ENCODE measurements at regions not wholly inside any gene's neighbourhood (a gene's known extent, or its start where the extent isn't known, plus 50 kb on each side); places are given as distances from the start of the nearest gene placed in this dataset.
"Not testable (repeated sequence)": the region's sequence is repeated elsewhere in the genome, so short reads cannot be mapped to it uniquely, and the experiment has no call there.

DNA sequence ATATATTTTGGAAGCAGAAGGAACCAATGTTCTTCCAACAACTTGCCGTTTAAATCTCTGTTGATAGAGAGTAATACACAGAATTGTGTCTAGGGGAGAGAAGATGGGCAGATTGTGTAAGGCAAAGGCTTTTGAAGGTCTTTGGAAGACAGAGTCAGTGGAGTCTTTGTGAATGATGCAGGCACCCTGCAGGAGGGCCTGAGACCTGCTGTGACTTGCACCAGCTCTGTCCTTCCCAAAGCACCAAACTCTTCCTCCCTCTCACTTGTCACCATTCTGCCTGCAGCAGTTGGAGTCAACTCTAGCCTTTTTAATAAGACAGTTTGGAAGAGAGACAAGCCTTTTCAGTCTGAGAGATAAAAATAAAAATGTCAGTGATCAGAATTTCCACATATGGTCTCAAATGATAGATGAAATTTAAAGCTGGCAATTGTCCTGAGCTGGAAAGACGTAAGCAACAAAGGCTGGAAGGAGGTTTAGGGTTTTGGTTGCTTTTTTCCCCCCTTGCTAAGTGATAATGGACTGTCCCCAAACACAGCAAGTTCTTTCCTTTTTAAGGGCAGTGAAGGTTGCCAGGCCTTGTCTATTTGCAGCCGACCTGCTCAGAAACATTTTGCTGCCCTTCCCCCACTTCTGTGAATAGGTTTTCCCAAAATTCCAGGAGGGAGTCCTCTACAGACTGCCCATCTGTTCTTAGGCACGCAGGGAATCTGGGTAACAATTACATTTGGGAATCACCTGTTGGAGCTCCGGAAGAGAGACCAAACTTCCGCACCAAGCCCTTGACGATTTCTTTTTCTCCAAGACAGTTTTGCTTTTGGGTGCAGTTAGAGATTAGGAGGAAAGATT lies 103.0 kb upstream of the NTF3 start:
- Histone ChIP-seq H3K27me3 (ENCODE audit: control insufficient read depth, insufficient read depth, low read length) (no peaks in the 10 kb centered on the region), H3K4me1 (ENCODE audit: control insufficient read depth, insufficient read depth, low read length) (no peaks in the 10 kb centered on the region), H3K4me3 (ENCODE audit: low read length) (no peak overlapping the region), H3K36me3 (ENCODE audit: control insufficient read depth, insufficient read depth, low read length) (no peaks in the 10 kb centered on the region), H3K27ac (ENCODE audit: low read depth, low read length) (no peak overlapping the region), H3K9ac (ENCODE audit: low read length) (no peak overlapping the region)

DNA sequence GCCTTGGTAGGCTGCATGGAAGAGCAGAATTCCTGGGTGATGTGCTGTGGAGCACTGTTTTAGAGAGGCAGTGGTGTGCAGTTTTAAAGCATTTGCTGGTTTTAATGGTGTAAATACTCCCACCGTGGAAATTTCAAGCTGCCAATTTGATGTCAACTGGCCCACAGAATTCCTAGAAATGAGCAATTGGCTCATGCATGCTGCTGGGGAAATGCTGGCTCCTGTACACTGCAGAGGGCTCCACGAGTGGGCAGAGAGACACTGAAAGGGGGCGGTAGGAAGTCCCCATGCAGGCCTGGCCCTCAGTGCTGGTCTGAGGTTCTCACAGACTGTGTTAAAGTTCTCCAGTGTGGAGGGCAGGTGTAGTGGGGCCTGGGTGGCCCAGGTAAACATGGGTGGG lies 99.4 kb upstream of the NTF3 start:
- no peaks in the 10 kb centered on the region for H3K27me3 ChIP-seq (ENCODE audit: control insufficient read depth, insufficient read depth, low read length)
- H3K4me1 ChIP-seq (ENCODE audit: control insufficient read depth, insufficient read depth, low read length), result no peaks in the 10 kb centered on the region
- H3K9ac ChIP-seq (ENCODE audit: low read length), result no peak overlapping the region
- H3K36me3 ChIP-seq (ENCODE audit: control insufficient read depth, insufficient read depth, low read length), result no peaks in the 10 kb centered on the region
- H3K4me3 ChIP-seq (ENCODE audit: low read length), result no peak overlapping the region
- H3K27ac ChIP-seq (ENCODE audit: low read depth, low read length), result no peak overlapping the region

DNA sequence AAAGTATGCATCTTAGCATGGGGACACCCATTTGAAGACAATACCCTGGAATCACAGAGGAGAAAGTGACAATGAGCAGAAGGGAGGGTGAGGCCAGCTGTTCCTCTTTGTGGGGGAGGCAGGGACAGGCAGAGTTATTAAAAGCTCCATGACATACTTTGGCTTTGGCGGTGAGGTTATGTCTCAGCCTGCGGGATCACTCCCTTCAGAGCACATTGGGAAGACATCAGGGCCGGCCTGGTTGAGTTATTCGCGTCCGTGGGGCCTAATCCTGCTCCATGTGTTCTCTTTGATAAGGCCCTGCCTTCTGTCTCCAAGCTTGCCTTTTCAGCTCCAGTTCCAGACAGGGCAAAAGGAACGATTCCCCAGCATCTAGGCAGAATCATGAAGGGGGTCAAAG lies 98.8 kb upstream of the NTF3 start:
- H3K36me3 ChIP-seq (ENCODE audit: control insufficient read depth, insufficient read depth, low read length), result no peaks in the 10 kb centered on the region
- H3K27ac ChIP-seq (ENCODE audit: low read depth, low read length), result no peak overlapping the region
- H3K9ac ChIP-seq (ENCODE audit: low read length), result no peak overlapping the region
- no peaks in the 10 kb centered on the region for H3K27me3 ChIP-seq (ENCODE audit: control insufficient read depth, insufficient read depth, low read length)
- no peak overlapping the region for H3K4me3 ChIP-seq (ENCODE audit: low read length)
- no peaks in the 10 kb centered on the region for H3K4me1 ChIP-seq (ENCODE audit: control insufficient read depth, insufficient read depth, low read length)

DNA sequence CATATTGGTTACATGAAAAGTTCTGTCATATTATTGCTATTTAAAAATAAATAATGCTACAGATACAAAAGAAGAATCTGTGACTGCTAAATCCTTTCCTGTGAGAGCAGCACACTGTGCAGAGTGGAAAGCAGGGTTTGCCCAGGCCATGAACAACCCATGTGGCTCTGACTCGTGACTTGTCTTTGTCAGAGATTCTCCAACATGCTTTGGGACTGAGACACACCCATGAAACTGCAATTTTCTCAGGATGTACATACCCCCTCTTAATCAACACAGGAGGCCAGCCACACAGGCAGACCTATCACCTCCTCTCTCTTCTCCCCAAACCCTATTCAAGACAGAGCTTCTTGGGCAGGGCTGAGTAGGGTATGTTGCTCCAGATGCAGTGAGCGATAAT lies 96.8 kb upstream of the NTF3 start:
- Histone ChIP-seq H3K27ac (ENCODE audit: low read depth, low read length) (no peak overlapping the region), H3K36me3 (ENCODE audit: control insufficient read depth, insufficient read depth, low read length) (no peaks in the 10 kb centered on the region)

DNA sequence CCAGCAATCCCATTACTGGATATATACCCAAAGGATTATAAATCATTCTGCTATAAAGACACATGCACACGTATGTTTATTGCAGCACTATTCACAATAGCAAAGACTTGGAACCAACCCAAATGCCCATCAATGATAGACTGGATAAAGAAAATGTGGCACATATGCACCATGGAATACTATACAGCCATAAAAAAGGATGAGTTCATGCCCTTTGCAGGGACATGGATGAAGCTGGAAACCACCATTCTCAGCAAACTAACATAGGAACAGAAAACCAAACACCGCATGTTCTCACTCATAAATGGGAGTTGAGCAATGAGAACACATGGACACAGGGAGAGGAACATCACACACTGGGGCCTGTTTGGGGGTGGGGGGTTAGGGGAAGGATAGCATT lies 90.8 kb upstream of the NTF3 start:
- not testable (repeated sequence) for H3K4me1 ChIP-seq (ENCODE audit: control insufficient read depth, insufficient read depth, low read length); H3K27me3 ChIP-seq (ENCODE audit: control insufficient read depth, insufficient read depth, low read length); H3K27ac ChIP-seq (ENCODE audit: low read depth, low read length); H3K36me3 ChIP-seq (ENCODE audit: control insufficient read depth, insufficient read depth, low read length); H3K9ac ChIP-seq (ENCODE audit: low read length); H3K4me3 ChIP-seq (ENCODE audit: low read length)

More for the DNA sequence above, 96.8 kb upstream of the NTF3 start:
- Histone ChIP-seq H3K9ac (ENCODE audit: low read length) (no peak overlapping the region), H3K27me3 (ENCODE audit: control insufficient read depth, insufficient read depth, low read length) (no peaks in the 10 kb centered on the region), H3K4me3 (ENCODE audit: low read length) (no peak overlapping the region), H3K4me1 (ENCODE audit: control insufficient read depth, insufficient read depth, low read length) (no peaks in the 10 kb centered on the region)

DNA sequence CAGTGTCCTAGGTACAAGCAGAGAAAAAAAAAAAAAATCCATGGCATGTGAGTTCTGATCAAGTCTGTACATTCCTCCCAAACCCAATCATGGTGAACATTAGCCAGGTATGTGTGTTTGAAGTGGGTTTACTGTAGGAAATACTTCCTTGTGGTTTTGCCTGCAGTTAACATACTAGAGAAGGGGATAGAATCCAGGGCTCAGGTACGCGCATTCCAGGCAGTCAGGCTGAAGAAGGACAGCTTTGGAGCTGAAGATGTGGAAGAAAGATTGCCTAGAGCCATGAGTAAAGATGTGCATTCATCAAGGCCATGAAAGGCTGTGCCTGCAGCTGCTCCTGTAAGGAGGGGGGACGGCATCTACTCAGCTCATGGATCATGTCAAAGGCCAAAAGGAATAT lies 88.2 kb upstream of the NTF3 start:
- Histone ChIP-seq H3K27me3 (ENCODE audit: control insufficient read depth, insufficient read depth, low read length) (no peaks in the 10 kb centered on the region), H3K4me1 (ENCODE audit: control insufficient read depth, insufficient read depth, low read length) (no peaks in the 10 kb centered on the region), H3K9ac (ENCODE audit: low read length) (no peak overlapping the region), H3K4me3 (ENCODE audit: low read length) (no peak overlapping the region), H3K27ac (ENCODE audit: low read depth, low read length) (no peak overlapping the region), H3K36me3 (ENCODE audit: control insufficient read depth, insufficient read depth, low read length) (no peaks in the 10 kb centered on the region)

DNA sequence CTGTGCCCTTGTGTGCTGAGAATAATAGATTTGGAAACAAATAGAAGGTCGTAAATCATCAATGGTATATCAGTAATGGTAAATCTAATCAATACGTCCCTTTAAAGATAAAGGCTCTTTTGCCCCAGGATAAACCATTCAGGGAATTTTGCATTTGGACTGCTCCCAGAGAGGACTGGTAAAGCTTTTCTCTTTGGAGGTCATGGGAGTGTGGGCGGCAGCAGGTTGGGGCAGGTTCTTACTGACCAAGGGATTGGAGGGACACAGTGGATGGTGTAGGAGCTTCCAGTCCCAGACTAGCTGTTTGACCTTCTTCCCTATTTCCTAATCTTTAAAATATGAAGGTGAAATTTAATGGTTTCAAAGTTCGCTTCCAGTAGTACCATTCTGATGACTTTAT lies 87.8 kb upstream of the NTF3 start:
- Histone ChIP-seq H3K27me3 (ENCODE audit: control insufficient read depth, insufficient read depth, low read length) (no peaks in the 10 kb centered on the region), H3K36me3 (ENCODE audit: control insufficient read depth, insufficient read depth, low read length) (no peaks in the 10 kb centered on the region), H3K4me1 (ENCODE audit: control insufficient read depth, insufficient read depth, low read length) (no peaks in the 10 kb centered on the region), H3K4me3 (ENCODE audit: low read length) (no peak overlapping the region), H3K27ac (ENCODE audit: low read depth, low read length) (no peak overlapping the region), H3K9ac (ENCODE audit: low read length) (no peak overlapping the region)

DNA sequence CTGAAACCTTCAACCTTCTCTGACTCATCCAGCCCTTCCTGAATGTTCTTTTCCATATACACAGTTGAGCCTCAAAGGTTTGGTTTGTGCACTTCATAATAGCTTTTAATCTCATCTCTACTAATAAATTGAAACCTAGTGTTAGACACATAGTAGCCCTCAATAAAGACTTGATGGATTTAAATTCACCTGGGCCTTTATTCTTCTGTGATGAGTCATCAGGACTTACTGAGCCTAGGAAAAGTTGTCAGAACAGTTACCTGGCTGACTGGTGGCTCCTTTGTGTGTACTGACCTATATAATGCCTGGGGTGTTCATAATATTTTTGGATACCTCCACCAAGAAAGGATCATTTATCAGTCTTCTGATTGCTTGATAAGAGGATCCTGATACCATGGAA lies 86.4 kb upstream of the NTF3 start:
- no peaks in the 10 kb centered on the region for H3K36me3 ChIP-seq (ENCODE audit: control insufficient read depth, insufficient read depth, low read length)

DNA sequence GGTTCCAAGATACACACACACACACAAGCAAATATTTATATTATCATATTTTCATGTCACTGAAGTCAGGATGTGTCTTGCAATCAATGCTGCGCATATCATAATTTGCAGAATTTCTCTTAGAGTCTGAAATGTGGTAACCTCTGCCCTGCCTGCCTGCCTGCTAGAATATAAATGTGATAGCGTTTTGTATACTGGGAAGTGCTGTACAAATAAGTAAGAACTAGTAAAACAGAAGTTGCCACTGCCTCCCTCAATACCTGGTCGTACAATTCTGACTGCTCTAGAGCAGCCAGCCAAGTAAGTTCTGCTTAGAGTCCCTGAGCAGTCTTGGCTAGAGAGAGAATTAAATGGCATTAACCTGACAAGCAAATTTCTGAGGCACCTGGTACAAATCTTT lies 83.9 kb upstream of the NTF3 start:
- H3K27ac ChIP-seq (ENCODE audit: low read depth, low read length), result no peak overlapping the region
- no peak overlapping the region for H3K9ac ChIP-seq (ENCODE audit: low read length)
- no peaks in the 10 kb centered on the region for H3K4me1 ChIP-seq (ENCODE audit: control insufficient read depth, insufficient read depth, low read length)
- no peaks in the 10 kb centered on the region for H3K36me3 ChIP-seq (ENCODE audit: control insufficient read depth, insufficient read depth, low read length)
- H3K27me3 ChIP-seq (ENCODE audit: control insufficient read depth, insufficient read depth, low read length), result no peaks in the 10 kb centered on the region
- H3K4me3 ChIP-seq (ENCODE audit: low read length), result no peak overlapping the region

More for the DNA sequence above, 86.4 kb upstream of the NTF3 start:
- no peaks in the 10 kb centered on the region for H3K4me1 ChIP-seq (ENCODE audit: control insufficient read depth, insufficient read depth, low read length)
- no peak overlapping the region for H3K4me3 ChIP-seq (ENCODE audit: low read length)
- no peaks in the 10 kb centered on the region for H3K27me3 ChIP-seq (ENCODE audit: control insufficient read depth, insufficient read depth, low read length)
- H3K9ac ChIP-seq (ENCODE audit: low read length), result no peak overlapping the region
- H3K27ac ChIP-seq (ENCODE audit: low read depth, low read length), result no peak overlapping the region

DNA sequence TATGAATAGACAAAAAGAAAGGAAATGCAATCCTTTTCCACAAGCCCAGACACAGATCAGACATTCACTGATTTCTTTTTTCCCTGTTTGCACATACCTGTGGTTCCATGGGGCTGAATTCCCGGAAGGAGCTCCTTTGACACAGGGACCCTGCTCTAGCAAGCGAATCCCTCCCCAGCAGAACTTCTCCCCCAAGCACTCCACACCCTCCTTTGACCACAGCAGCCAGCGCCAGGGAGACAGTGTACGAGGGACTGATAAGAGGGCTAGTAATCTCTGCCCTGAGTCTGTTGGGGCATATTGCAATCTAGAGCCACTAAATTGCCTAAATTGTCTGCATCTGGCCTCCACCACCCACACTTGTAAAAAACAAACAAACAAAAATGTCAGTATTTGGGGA lies 83.4 kb upstream of the NTF3 start:
- no peaks in the 10 kb centered on the region for H3K27me3 ChIP-seq (ENCODE audit: control insufficient read depth, insufficient read depth, low read length)
- no peaks in the 10 kb centered on the region for H3K36me3 ChIP-seq (ENCODE audit: control insufficient read depth, insufficient read depth, low read length)
- H3K27ac ChIP-seq (ENCODE audit: low read depth, low read length), result no peak overlapping the region
- H3K4me1 ChIP-seq (ENCODE audit: control insufficient read depth, insufficient read depth, low read length), result no peaks in the 10 kb centered on the region
- H3K4me3 ChIP-seq (ENCODE audit: low read length), result no peak overlapping the region
- no peak overlapping the region for H3K9ac ChIP-seq (ENCODE audit: low read length)

DNA sequence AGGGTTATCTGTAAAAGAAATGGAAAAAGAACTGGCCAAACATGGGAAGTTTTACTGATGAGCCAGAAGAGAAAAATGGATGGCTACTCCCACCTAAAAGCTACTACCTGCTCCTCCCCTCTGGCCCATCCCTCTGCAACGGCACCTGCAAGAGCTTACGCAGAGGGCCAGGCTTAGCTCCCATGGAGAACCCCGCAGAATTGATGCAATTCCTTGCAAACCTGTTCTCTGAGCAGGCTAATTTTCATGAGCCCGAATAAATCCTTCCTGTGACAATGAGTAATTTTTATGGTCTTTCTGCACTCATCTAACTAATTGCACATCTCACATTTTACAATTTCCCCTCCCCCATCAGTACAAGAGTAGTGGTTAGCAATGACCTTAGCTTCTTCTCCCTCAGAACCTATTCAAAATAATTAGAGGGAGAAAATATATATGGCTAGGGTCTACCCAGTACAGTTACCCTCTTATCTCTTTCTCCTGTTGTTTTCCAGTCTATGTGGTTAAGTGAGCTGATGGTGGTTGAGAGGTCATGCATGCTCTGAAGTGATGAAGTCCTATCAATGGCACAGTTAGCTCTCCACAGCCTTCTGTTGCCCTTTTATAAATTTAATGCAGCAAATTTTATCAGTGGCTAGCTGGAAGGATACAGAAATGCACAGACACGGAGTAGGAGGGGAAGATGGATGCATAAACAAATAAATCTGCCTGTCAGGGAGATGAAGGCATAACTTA lies 67.7 kb upstream of the NTF3 start:
- no peaks in the 10 kb centered on the region for H3K27me3 ChIP-seq (ENCODE audit: control insufficient read depth, insufficient read depth, low read length)
- no peak overlapping the region for H3K4me3 ChIP-seq (ENCODE audit: low read length)
- no peak overlapping the region for H3K27ac ChIP-seq (ENCODE audit: low read depth, low read length)
- H3K9ac ChIP-seq (ENCODE audit: low read length), result no peak overlapping the region
- no peaks in the 10 kb centered on the region for H3K4me1 ChIP-seq (ENCODE audit: control insufficient read depth, insufficient read depth, low read length)
- no peaks in the 10 kb centered on the region for H3K36me3 ChIP-seq (ENCODE audit: control insufficient read depth, insufficient read depth, low read length)

DNA sequence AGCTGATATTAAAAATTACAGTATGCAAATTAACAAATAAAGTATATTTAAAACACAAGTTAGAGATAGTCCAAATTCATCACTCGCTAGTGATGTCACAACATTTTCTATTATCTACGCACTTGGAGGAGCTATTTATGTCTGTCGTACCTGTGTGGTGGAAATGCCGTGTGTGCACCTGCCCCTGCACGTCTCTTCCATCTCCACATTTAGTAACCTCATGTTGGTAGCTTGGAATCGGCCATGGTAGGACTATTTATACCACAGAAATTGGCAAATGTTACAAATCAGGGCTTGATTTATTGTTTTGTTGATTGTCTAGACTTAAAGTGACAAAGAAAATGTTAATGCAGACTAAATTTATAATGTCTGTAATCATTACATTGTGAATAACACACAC lies 62.6 kb upstream of the NTF3 start:
- no peak overlapping the region for H3K9ac ChIP-seq (ENCODE audit: low read length)
- H3K27ac ChIP-seq (ENCODE audit: low read depth, low read length), result no peak overlapping the region
- H3K4me3 ChIP-seq (ENCODE audit: low read length), result no peak overlapping the region
- no peaks in the 10 kb centered on the region for H3K36me3 ChIP-seq (ENCODE audit: control insufficient read depth, insufficient read depth, low read length)
- no peaks in the 10 kb centered on the region for H3K4me1 ChIP-seq (ENCODE audit: control insufficient read depth, insufficient read depth, low read length)
- H3K27me3 ChIP-seq (ENCODE audit: control insufficient read depth, insufficient read depth, low read length), result no peaks in the 10 kb centered on the region

DNA sequence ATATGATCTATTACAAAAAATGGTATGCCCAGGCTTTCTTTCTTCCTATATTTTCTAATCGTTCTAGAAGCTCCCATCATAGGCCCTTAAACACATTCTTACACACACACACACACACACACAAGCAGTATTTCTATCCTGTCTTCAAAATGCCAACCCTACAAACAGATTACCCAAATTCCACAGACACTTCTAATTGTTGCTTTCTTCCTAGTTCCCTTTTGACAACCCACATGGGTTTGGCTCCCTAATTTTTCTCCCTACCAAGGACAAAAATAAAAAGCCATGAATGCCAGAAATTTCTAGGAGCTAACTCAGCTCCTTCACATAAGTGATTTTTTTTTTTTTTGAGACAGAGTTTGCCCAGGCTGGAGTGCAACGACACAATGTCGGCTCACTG lies 60.3 kb upstream of the NTF3 start:
- Histone ChIP-seq H3K27me3 (ENCODE audit: control insufficient read depth, insufficient read depth, low read length) (no peaks in the 10 kb centered on the region), H3K9ac (ENCODE audit: low read length) (no peak overlapping the region), H3K4me3 (ENCODE audit: low read length) (no peak overlapping the region), H3K36me3 (ENCODE audit: control insufficient read depth, insufficient read depth, low read length) (no peaks in the 10 kb centered on the region), H3K27ac (ENCODE audit: low read depth, low read length) (no peak overlapping the region), H3K4me1 (ENCODE audit: control insufficient read depth, insufficient read depth, low read length) (no peaks in the 10 kb centered on the region)

Measured in rectal smooth muscle tissue (tissue), 1 donor.